Gastroesophageal sphincter (tissue), 3 donors: ENCODE measurements at regions not wholly inside any gene's neighbourhood (a gene's known extent, or its start where the extent isn't known, plus 50 kb on each side); places are given as distances from the start of the nearest gene placed in this dataset.

Source experiments
- CTCF ChIP-seq, 4 experiments: fragments of 200-600 bp in 2 of 4; fragments of 450-650 bp in 2 of 4; sonication (generic) in 1 of 4; IDR thresholded peaks; one replicate each; pipeline ENCODE4 v1.5.1; 2017 to 2019; ENCODE audit warnings: antibody characterized with exemption in 4 of 4, mild to moderate bottlenecking in 2 of 4, moderate library complexity in 2 of 4
- POLR2AphosphoS5 ChIP-seq: sonication (generic); formaldehyde crosslinking; IDR thresholded peaks from one replicate; pipeline ENCODE4 v1.6.1; 2017; ENCODE audit warnings: antibody characterized with exemption

- no peak for TF ChIP-seq CTCF (IDR thresholded peaks at IDR 0.05)
- TF ChIP-seq POLR2AphosphoS5: no peak
Measured at GRCh38 chr14:23704890-23705289, 68.7 kb downstream of the DHRS2 start.
